H1 (cell line): ENCODE measurements at regions not wholly inside any gene's neighbourhood (a gene's known extent, or its start where the extent isn't known, plus 50 kb on each side); places are given as distances from the start of the nearest gene placed in this dataset.

Experiments used
- TF ChIP-seq, protein P1 (sequence below): IDR thresholded peaks from 2 replicates; pipeline ENCODE4 v1.6.1; 2012; ENCODE audit warnings: inconsistent platforms

DNA sequence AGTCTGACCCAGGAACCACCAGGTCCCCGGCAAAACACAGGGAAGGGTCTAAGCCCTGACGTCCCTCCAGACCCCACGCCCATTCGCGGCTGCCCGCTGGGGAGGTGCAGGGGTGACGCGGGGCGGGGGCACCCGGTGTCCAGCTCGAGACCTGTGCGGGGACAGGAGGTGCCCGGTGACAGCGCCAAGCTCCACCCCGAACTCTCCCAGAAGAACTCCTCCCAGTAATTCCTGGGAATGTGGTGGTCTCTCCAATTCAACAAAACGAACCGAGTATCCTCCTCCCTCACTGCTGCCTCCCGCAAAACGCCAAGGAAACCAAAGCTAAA lies 164.1 kb upstream of the PDE10A start (continued):
- TF ChIP-seq, protein P1, sequence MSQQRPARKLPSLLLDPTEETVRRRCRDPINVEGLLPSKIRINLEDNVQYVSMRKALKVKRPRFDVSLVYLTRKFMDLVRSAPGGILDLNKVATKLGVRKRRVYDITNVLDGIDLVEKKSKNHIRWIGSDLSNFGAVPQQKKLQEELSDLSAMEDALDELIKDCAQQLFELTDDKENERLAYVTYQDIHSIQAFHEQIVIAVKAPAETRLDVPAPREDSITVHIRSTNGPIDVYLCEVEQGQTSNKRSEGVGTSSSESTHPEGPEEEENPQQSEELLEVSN, result no peak
